ENCODE measurements at regions not wholly inside any gene's neighbourhood (a gene's known extent, or its start where the extent isn't known, plus 50 kb on each side); places are given as distances from the start of the nearest gene placed in this dataset.

DNA sequence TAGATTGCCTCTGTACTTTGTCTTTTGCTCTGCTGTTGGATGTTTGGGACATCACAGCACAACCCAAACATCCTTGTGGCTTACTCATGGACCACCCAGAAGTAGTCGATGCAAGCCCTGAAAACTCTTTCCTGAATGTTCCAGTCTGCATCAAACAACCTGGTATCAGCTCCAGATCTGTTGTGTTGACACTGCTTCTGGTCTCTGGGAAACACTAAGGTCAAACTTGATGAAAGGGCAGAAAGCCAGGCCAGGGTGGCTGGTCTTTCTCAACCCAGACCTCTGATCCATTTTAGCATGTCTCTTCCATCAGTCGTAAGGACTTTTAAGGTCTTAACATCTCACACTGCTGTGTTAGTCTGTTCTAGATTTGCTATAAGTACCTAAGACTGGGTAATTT lies 265.7 kb downstream of the ZNF536 start:
- H3K4me1 ChIP-seq (ENCODE audit: control insufficient read depth, insufficient read depth, low read length, poor library complexity, severe bottlenecking): no peaks in the 10 kb centered on the region

DNA sequence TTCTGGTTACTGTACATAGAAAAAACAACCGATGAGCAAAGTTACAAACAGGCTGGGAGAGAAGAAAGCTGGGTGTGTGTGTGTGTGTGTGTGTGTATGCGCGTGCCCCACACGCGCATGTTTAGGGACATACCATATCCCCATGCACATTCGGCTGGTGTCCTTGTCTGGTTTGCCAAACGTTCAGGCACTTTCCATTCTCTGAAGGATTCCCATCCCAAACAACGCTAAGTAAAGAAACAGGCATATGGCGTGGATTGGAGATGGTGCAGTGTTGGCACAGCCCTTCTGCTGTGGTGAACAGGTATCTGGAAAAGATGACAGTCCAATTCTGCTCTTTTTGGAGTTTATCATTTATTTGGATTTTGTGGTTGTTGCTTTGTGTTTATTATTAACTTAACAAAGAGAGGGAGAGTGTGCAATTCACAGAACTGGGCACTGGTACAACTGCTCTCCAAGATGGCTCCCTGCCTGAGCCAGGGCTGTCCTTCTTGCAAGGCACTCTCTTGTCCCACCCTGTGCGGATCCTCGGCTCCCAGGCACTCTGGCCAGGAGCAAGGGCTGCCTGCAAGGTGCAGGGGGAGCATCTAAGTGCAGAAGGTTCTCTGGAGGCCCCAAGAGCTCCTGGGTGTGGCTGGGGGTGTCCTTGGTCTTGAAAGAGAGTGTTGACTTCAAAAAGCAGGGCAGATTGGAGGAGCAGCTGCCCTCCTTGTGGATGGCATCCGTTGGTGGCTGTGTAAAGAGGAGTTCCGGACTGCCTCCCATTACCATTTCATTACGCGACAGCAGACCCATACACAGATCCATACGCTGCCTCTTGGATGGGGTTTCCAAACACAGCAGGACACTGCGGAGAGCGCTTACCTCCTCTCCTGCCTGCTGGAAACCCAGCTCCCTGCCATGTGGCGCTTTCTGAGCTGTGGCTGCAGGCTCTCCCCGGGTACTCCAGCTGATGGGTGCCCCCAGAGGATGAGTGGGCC lies 263.1 kb downstream of the ZNF536 start:
- H3K36me3 ChIP-seq (ENCODE audit: control insufficient read depth, insufficient read depth, low read length): no peaks in the 10 kb centered on the region
- no peak overlapping the region for H3K27ac Mint-ChIP-seq
- no peaks in the 10 kb centered on the region for H3K9me3 ChIP-seq (ENCODE audit: control insufficient read depth in 2 of 2, low read length in 2 of 2)
- H3K4me3 Mint-ChIP-seq: no peak overlapping the region
- no peak for ATAC-seq (ENCODE audit: low read depth in 2 of 2)
- H3K4me1 ChIP-seq (ENCODE audit: control insufficient read depth, insufficient read depth, low read length, poor library complexity, severe bottlenecking): no peaks in the 10 kb centered on the region
- no peaks in the 10 kb centered on the region for H3K27me3 ChIP-seq (ENCODE audit: control insufficient read depth, insufficient read depth, low read length)
- peaks cover 0 to 15% (median 0%) of the 10 kb centered on the region in 7 donors for H3K9me3 Mint-ChIP-seq
- H3K27ac ChIP-seq (ENCODE audit: insufficient read depth, low read length, poor library complexity, severe bottlenecking): no peak overlapping the region
- H3K4me3 ChIP-seq (ENCODE audit: low read depth, low read length): no peak overlapping the region
- no peaks in the 10 kb centered on the region for H3K4me1 Mint-ChIP-seq
- H3K27me3 Mint-ChIP-seq: no peaks in the 10 kb centered on the region
- H3K36me3 Mint-ChIP-seq: no peaks in the 10 kb centered on the region
- no peak for DNase-seq

More for the DNA sequence above, 265.7 kb downstream of the ZNF536 start:
- Mint-ChIP-seq H3K27ac (no peak overlapping the region), H3K4me3 (no peak overlapping the region), H3K36me3 (no peaks in the 10 kb centered on the region), H3K27me3 (no peaks in the 10 kb centered on the region), H3K9me3 (peaks cover 0 to 15% (median 0%) of the 10 kb centered on the region in 7 donors), H3K4me1 (no peaks in the 10 kb centered on the region)
- Histone ChIP-seq H3K27ac (ENCODE audit: insufficient read depth, low read length, poor library complexity, severe bottlenecking) (no peak overlapping the region), H3K9me3 (ENCODE audit: control insufficient read depth in 2 of 2, low read length in 2 of 2) (no peaks in the 10 kb centered on the region), H3K4me3 (ENCODE audit: low read depth, low read length) (no peak overlapping the region), H3K36me3 (ENCODE audit: control insufficient read depth, insufficient read depth, low read length) (no peaks in the 10 kb centered on the region), H3K27me3 (ENCODE audit: control insufficient read depth, insufficient read depth, low read length) (no peaks in the 10 kb centered on the region)
- ATAC-seq (ENCODE audit: low read depth in 2 of 2): no peak
- no peak for DNase-seq

DNA sequence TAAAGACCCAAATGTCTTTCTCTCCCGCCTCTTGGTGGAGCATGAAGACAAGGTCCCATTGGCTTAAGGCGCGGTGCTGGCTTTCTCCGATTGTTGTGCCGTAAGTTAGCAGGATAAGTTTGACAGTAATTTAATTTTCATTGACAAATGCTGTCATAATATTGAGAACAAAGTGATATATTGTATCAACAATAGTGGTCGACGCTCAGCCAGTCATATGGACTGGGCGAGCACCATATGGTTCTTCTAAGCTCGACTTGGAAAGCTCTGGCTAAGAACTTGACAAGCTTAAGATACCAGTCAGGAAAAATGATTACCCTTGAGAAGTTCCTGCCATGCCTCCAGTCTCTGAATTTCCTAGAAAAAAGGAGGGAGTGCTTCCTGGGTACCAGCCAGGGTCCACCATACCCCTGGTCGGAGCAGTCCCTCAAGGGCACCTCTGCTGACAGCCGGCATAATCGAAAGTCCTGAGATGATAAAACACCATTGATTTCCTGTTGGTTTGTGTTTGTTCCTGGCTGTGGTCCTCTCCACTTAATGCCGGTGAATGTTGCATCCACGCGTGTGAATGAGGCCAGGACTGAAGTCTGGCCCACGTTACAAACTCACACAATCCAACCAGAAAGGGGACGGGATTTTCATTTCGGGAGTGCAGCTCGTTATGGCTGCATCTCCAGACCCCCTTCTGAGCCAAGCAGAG lies 262.1 kb downstream of the ZNF536 start:
- peaks cover 0 to 15% (median 0%) of the 10 kb centered on the region in 7 donors for H3K9me3 Mint-ChIP-seq
- H3K36me3 Mint-ChIP-seq: no peaks in the 10 kb centered on the region
- no peak for ATAC-seq (ENCODE audit: low read depth in 2 of 2)
- no peak overlapping the region for H3K4me3 Mint-ChIP-seq
- Histone ChIP-seq H3K36me3 (ENCODE audit: control insufficient read depth, insufficient read depth, low read length) (no peaks in the 10 kb centered on the region), H3K27me3 (ENCODE audit: control insufficient read depth, insufficient read depth, low read length) (no peaks in the 10 kb centered on the region), H3K9me3 (ENCODE audit: control insufficient read depth in 2 of 2, low read length in 2 of 2) (no peaks in the 10 kb centered on the region), H3K27ac (ENCODE audit: insufficient read depth, low read length, poor library complexity, severe bottlenecking) (no peak overlapping the region), H3K4me3 (ENCODE audit: low read depth, low read length) (no peak overlapping the region), H3K4me1 (ENCODE audit: control insufficient read depth, insufficient read depth, low read length, poor library complexity, severe bottlenecking) (no peaks in the 10 kb centered on the region)
- no peak for DNase-seq
- no peak overlapping the region for H3K27ac Mint-ChIP-seq
- no peaks in the 10 kb centered on the region for H3K27me3 Mint-ChIP-seq
- H3K4me1 Mint-ChIP-seq: no peaks in the 10 kb centered on the region

DNA sequence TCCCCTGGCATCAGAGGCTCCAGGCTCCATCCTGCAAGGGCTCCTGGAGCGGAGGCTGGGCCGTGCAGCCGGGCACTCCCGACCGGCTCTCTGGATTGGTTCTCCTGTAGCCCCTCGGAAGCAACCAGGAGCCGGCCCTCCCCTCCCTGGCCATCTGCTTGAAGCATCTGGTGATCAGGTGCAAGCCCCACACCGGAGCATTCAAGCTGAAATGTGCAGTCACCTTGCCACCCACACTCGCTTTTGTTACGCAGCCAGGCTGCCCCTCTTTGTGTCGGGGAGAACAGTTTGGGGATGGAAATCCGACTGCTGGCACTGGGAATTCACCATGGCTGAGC lies 258.8 kb downstream of the ZNF536 start:
- DNase-seq (no peak), ATAC-seq (ENCODE audit: low read depth in 2 of 2) (no peak)
- H3K27me3 ChIP-seq (ENCODE audit: control insufficient read depth, insufficient read depth, low read length): no peaks in the 10 kb centered on the region
- H3K36me3 ChIP-seq (ENCODE audit: control insufficient read depth, insufficient read depth, low read length): no peaks in the 10 kb centered on the region
- no peaks in the 10 kb centered on the region for H3K27me3 Mint-ChIP-seq
- H3K4me3 Mint-ChIP-seq: no peak overlapping the region
- peaks cover 0 to 4% (median 0%) of the 10 kb centered on the region in 7 donors for H3K9me3 Mint-ChIP-seq
- H3K27ac Mint-ChIP-seq: no peak overlapping the region
- H3K4me1 Mint-ChIP-seq: no peaks in the 10 kb centered on the region
- no peak overlapping the region for H3K27ac ChIP-seq (ENCODE audit: insufficient read depth, low read length, poor library complexity, severe bottlenecking)
- H3K9me3 ChIP-seq (ENCODE audit: control insufficient read depth in 2 of 2, low read length in 2 of 2): no peaks in the 10 kb centered on the region
- H3K4me3 ChIP-seq (ENCODE audit: low read depth, low read length): no peak overlapping the region
- no peaks in the 10 kb centered on the region for H3K36me3 Mint-ChIP-seq
- no peaks in the 10 kb centered on the region for H3K4me1 ChIP-seq (ENCODE audit: control insufficient read depth, insufficient read depth, low read length, poor library complexity, severe bottlenecking)

DNA sequence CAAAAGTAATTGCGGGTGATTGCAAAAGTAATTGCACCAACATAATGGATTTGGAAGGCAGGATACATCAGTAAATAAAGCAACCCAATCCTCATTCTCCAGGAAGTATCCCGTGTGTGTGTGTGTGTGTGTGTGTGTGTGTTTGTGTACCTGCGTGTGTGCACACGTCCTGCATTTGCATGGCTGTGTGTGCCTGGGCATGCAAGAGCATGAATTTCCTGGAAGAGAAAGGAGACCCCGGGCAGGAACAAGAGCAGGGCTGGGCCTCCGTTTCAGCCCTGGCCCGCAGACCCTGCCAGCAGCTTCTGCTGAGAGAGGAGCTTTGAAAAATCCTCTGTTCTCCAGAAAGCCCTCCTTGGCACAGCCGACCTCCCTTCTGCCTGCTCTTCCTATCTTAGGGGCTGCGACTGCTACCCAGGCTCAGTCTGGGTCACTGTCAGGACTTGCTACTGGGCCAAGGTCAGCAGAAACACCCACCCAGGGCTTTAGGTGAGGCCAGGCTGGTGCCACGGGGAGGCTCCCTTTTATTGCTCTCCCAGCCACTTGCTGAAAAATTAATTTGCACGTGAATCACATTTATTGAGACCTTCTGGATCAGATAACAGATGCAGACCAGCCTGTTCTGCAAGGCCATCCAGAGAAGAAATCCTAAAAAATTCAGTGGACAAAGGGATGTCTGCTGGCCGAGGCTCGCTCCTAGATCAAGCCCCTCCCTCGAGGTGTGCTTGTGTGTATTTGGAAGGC lies 258.3 kb downstream of the ZNF536 start:
- DNase-seq: no peak
- no peaks in the 10 kb centered on the region for H3K4me1 Mint-ChIP-seq
- H3K9me3 Mint-ChIP-seq: peaks cover 0 to 4% (median 0%) of the 10 kb centered on the region in 7 donors
- no peak overlapping the region for H3K27ac Mint-ChIP-seq
- no peaks in the 10 kb centered on the region for H3K27me3 Mint-ChIP-seq
- no peak for ATAC-seq (ENCODE audit: low read depth in 2 of 2)
- H3K36me3 Mint-ChIP-seq: no peaks in the 10 kb centered on the region
- Histone ChIP-seq H3K36me3 (ENCODE audit: control insufficient read depth, insufficient read depth, low read length) (no peaks in the 10 kb centered on the region), H3K27me3 (ENCODE audit: control insufficient read depth, insufficient read depth, low read length) (no peaks in the 10 kb centered on the region), H3K27ac (ENCODE audit: insufficient read depth, low read length, poor library complexity, severe bottlenecking) (no peak overlapping the region), H3K4me1 (ENCODE audit: control insufficient read depth, insufficient read depth, low read length, poor library complexity, severe bottlenecking) (no peaks in the 10 kb centered on the region), H3K9me3 (ENCODE audit: control insufficient read depth in 2 of 2, low read length in 2 of 2) (no peaks in the 10 kb centered on the region), H3K4me3 (ENCODE audit: low read depth, low read length) (no peak overlapping the region)
- H3K4me3 Mint-ChIP-seq: no peak overlapping the region

DNA sequence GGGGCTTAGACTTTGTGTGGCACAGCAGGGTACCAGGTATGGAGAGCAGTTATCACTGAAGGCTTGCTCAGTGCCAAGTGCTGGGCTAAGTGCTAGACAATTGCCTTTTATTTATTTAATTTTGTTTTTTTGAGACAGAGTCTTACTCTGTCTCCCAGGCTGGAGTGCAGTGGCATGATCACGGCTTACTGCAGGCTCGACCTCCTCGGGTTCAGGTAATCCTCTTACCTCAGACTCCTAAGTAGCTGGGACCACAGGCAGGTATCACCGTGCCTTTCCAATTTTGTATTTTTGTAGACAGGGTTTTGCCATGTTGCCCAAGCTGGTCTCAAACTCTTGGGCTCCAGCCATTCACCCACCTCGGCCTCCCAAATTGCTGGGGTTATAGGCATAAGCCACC lies 256.9 kb downstream of the ZNF536 start:
- H3K4me3 ChIP-seq (ENCODE audit: low read depth, low read length): no peak overlapping the region
- H3K27me3 ChIP-seq (ENCODE audit: control insufficient read depth, insufficient read depth, low read length): no peaks in the 10 kb centered on the region
- Mint-ChIP-seq H3K4me3 (no peak overlapping the region), H3K27me3 (no peaks in the 10 kb centered on the region), H3K27ac (no peak overlapping the region), H3K9me3 (peaks cover 0 to 5% (median 1%) of the 10 kb centered on the region in 7 donors), H3K4me1 (no peaks in the 10 kb centered on the region), H3K36me3 (no peaks in the 10 kb centered on the region)
- H3K36me3 ChIP-seq (ENCODE audit: control insufficient read depth, insufficient read depth, low read length): no peaks in the 10 kb centered on the region
- peaks cover 0 to 4% of the 10 kb centered on the region in 2 experiments for H3K9me3 ChIP-seq (ENCODE audit: control insufficient read depth in 2 of 2, low read length in 2 of 2)
- no peak overlapping the region for H3K27ac ChIP-seq (ENCODE audit: insufficient read depth, low read length, poor library complexity, severe bottlenecking)
- no peaks in the 10 kb centered on the region for H3K4me1 ChIP-seq (ENCODE audit: control insufficient read depth, insufficient read depth, low read length, poor library complexity, severe bottlenecking)
- no peak for DNase-seq
- ATAC-seq (ENCODE audit: low read depth in 2 of 2): no peak

DNA sequence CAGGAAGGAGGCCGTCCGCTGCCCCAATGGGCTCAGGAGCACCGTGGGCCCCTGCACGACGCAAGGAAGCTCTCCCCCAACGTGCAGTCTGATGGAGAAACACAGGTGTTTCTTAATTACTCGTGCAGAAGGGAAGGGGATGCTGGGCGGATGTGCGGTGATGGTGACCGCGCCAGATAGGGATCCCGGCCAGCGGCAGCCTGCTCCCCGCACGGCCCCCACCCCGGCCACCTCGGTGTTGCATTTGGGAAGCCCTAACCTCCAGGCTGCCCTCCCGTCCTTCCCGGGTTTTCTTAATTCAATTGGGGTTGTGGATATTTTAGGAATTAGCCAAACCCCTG lies 254.4 kb downstream of the ZNF536 start:
- H3K4me1 Mint-ChIP-seq: no peaks in the 10 kb centered on the region
- peaks cover 0 to 13% (median 4%) of the 10 kb centered on the region in 7 donors for H3K9me3 Mint-ChIP-seq
- Histone ChIP-seq H3K27ac (ENCODE audit: insufficient read depth, low read length, poor library complexity, severe bottlenecking) (no peak overlapping the region), H3K27me3 (ENCODE audit: control insufficient read depth, insufficient read depth, low read length) (no peaks in the 10 kb centered on the region), H3K9me3 (ENCODE audit: control insufficient read depth in 2 of 2, low read length in 2 of 2) (peaks cover 0 to 14% of the 10 kb centered on the region in 2 experiments), H3K4me1 (ENCODE audit: control insufficient read depth, insufficient read depth, low read length, poor library complexity, severe bottlenecking) (no peaks in the 10 kb centered on the region), H3K36me3 (ENCODE audit: control insufficient read depth, insufficient read depth, low read length) (no peaks in the 10 kb centered on the region), H3K4me3 (ENCODE audit: low read depth, low read length) (no peak overlapping the region)
- no peak overlapping the region for H3K4me3 Mint-ChIP-seq
- DNase-seq: no peak
- H3K27me3 Mint-ChIP-seq: no peaks in the 10 kb centered on the region
- no peaks in the 10 kb centered on the region for H3K36me3 Mint-ChIP-seq
- no peak overlapping the region for H3K27ac Mint-ChIP-seq
- ATAC-seq (ENCODE audit: low read depth in 2 of 2): no peak

All from CD4-positive, CD25-positive, alpha-beta regulatory T cell (primary cell).